Rectal smooth muscle tissue (tissue), 1 donor: ENCODE measurements at regions not wholly inside any gene's neighbourhood (a gene's known extent, or its start where the extent isn't known, plus 50 kb on each side); places are given as distances from the start of the nearest gene placed in this dataset.
"Not testable (repeated sequence)": the region's sequence is repeated elsewhere in the genome, so short reads cannot be mapped to it uniquely, and the experiment has no call there.

Experiments used
- H3K27ac ChIP-seq: one replicate; pipeline ENCODE4 v1.7.0; 2013; ENCODE audit warnings: low read depth, low read length, inconsistent platforms
- H3K27me3 ChIP-seq: one replicate; pipeline ENCODE4 v1.7.0; 2013; ENCODE audit warnings: low read length; ENCODE audit not compliant: control insufficient read depth, insufficient read depth
- H3K36me3 ChIP-seq: one replicate; pipeline ENCODE4 v1.7.0; 2013; ENCODE audit warnings: low read length; ENCODE audit not compliant: control insufficient read depth, insufficient read depth
- H3K4me1 ChIP-seq: one replicate; pipeline ENCODE4 v1.7.0; 2013; ENCODE audit warnings: low read length; ENCODE audit not compliant: control insufficient read depth, insufficient read depth
- H3K4me3 ChIP-seq: one replicate; pipeline ENCODE4 v1.7.0; 2013; ENCODE audit warnings: low read length
- H3K9ac ChIP-seq: one replicate; pipeline ENCODE4 v1.7.0; 2013; ENCODE audit warnings: low read length

- H3K4me1 ChIP-seq: no peaks in the 10 kb centered on the region
- H3K27me3 ChIP-seq: no peaks in the 10 kb centered on the region
- no peaks in the 10 kb centered on the region for H3K36me3 ChIP-seq
- H3K4me3 ChIP-seq: no peak overlapping the region
- no peak overlapping the region for H3K27ac ChIP-seq
- H3K9ac ChIP-seq: no peak overlapping the region
These were observed 146.3 kb upstream of the SKOR2 start for GRCh38 chr18:47397671-47398319.

- Histone ChIP-seq H3K36me3 (no peaks in the 10 kb centered on the region), H3K9ac (no peak overlapping the region), H3K27ac (no peak overlapping the region), H3K4me3 (no peak overlapping the region), H3K4me1 (no peaks in the 10 kb centered on the region), H3K27me3 (no peaks in the 10 kb centered on the region)
These were observed 140.2 kb upstream of the SKOR2 start for GRCh38 chr18:47391665-47392064.

GRCh38 chr18:47390410-47391024 is 139.1 kb upstream of the SKOR2 start:
- no peaks in the 10 kb centered on the region for H3K36me3 ChIP-seq
- no peaks in the 10 kb centered on the region for H3K4me1 ChIP-seq
- H3K9ac ChIP-seq: no peak overlapping the region
- no peak overlapping the region for H3K27ac ChIP-seq
- no peak overlapping the region for H3K4me3 ChIP-seq
- H3K27me3 ChIP-seq: no peaks in the 10 kb centered on the region

GRCh38 chr18:47389210-47389609 is 137.8 kb upstream of the SKOR2 start:
- Histone ChIP-seq H3K9ac (no peak overlapping the region), H3K4me1 (no peaks in the 10 kb centered on the region), H3K36me3 (no peaks in the 10 kb centered on the region), H3K27me3 (no peaks in the 10 kb centered on the region), H3K4me3 (no peak overlapping the region), H3K27ac (no peak overlapping the region)

- Histone ChIP-seq H3K9ac (no peak overlapping the region), H3K27me3 (no peaks in the 10 kb centered on the region), H3K4me1 (no peaks in the 10 kb centered on the region), H3K4me3 (no peak overlapping the region), H3K36me3 (no peaks in the 10 kb centered on the region), H3K27ac (no peak overlapping the region)
These were observed 136.4 kb upstream of the SKOR2 start for GRCh38 chr18:47387864-47388263.

- H3K4me1 ChIP-seq: no peaks in the 10 kb centered on the region
- no peak overlapping the region for H3K27ac ChIP-seq
- no peak overlapping the region for H3K9ac ChIP-seq
- no peaks in the 10 kb centered on the region for H3K27me3 ChIP-seq
- H3K4me3 ChIP-seq: no peak overlapping the region
- H3K36me3 ChIP-seq: no peaks in the 10 kb centered on the region
These were observed 132.3 kb upstream of the SKOR2 start for GRCh38 chr18:47383729-47384128.

GRCh38 chr18:47381975-47382570 is 130.6 kb upstream of the SKOR2 start:
- no peak overlapping the region for H3K27ac ChIP-seq
- H3K9ac ChIP-seq: no peak overlapping the region
- H3K4me1 ChIP-seq: no peaks in the 10 kb centered on the region
- H3K36me3 ChIP-seq: no peaks in the 10 kb centered on the region
- no peak overlapping the region for H3K4me3 ChIP-seq
- no peaks in the 10 kb centered on the region for H3K27me3 ChIP-seq

GRCh38 chr18:47380153-47380552 is 128.7 kb upstream of the SKOR2 start:
- Histone ChIP-seq H3K9ac (no peak overlapping the region), H3K27me3 (no peaks in the 10 kb centered on the region), H3K4me1 (no peaks in the 10 kb centered on the region), H3K27ac (no peak overlapping the region), H3K4me3 (no peak overlapping the region), H3K36me3 (no peaks in the 10 kb centered on the region)

- H3K36me3 ChIP-seq: no peaks in the 10 kb centered on the region
- H3K4me3 ChIP-seq: no peak overlapping the region
- no peak overlapping the region for H3K9ac ChIP-seq
- H3K27ac ChIP-seq: no peak overlapping the region
- H3K4me1 ChIP-seq: no peaks in the 10 kb centered on the region
- no peaks in the 10 kb centered on the region for H3K27me3 ChIP-seq
These were observed 122.0 kb upstream of the SKOR2 start for GRCh38 chr18:47373465-47373864.

GRCh38 chr18:47370052-47370451 is 118.6 kb upstream of the SKOR2 start:
- no peaks in the 10 kb centered on the region for H3K27me3 ChIP-seq
- H3K27ac ChIP-seq: no peak overlapping the region
- no peak overlapping the region for H3K9ac ChIP-seq
- H3K36me3 ChIP-seq: no peaks in the 10 kb centered on the region
- no peaks in the 10 kb centered on the region for H3K4me1 ChIP-seq
- H3K4me3 ChIP-seq: no peak overlapping the region

GRCh38 chr18:47354061-47354460 is 102.6 kb upstream of the SKOR2 start:
- not testable (repeated sequence) for H3K27ac ChIP-seq, H3K4me1 ChIP-seq, H3K9ac ChIP-seq, H3K27me3 ChIP-seq, H3K36me3 ChIP-seq, H3K4me3 ChIP-seq

GRCh38 chr18:47346016-47346415 is 94.6 kb upstream of the SKOR2 start:
- H3K27me3 ChIP-seq: no peaks in the 10 kb centered on the region
- H3K27ac ChIP-seq: no peak overlapping the region
- no peak overlapping the region for H3K4me3 ChIP-seq
- H3K4me1 ChIP-seq: no peaks in the 10 kb centered on the region
- H3K36me3 ChIP-seq: no peaks in the 10 kb centered on the region
- no peak overlapping the region for H3K9ac ChIP-seq

- no peaks in the 10 kb centered on the region for H3K36me3 ChIP-seq
- H3K9ac ChIP-seq: no peak overlapping the region
- no peaks in the 10 kb centered on the region for H3K27me3 ChIP-seq
- no peak overlapping the region for H3K27ac ChIP-seq
- H3K4me1 ChIP-seq: no peaks in the 10 kb centered on the region
- no peak overlapping the region for H3K4me3 ChIP-seq
These were observed 93.8 kb upstream of the SKOR2 start for GRCh38 chr18:47345291-47345690.
